ENCODE measurements at regions not wholly inside any gene's neighbourhood (a gene's known extent, or its start where the extent isn't known, plus 50 kb on each side); places are given as distances from the start of the nearest gene placed in this dataset.
"Not testable (repeated sequence)": the region's sequence is repeated elsewhere in the genome, so short reads cannot be mapped to it uniquely, and the experiment has no call there.

- DNase-seq = no peak
Measured at GRCh38 chr4:163693776-163694175, 199.3 kb downstream of the TMA16 start.

GRCh38 chr4:163694385-163694784 lies 199.9 kb downstream of the TMA16 start:
- no peak for DNase-seq

GRCh38 chr4:163697121-163697520 lies 202.6 kb downstream of the TMA16 start:
- no peak for DNase-seq

- DNase-seq = not testable (repeated sequence)
Measured at GRCh38 chr4:163700383-163700782, 205.9 kb downstream of the TMA16 start.

- DNase-seq = no peak
Measured at GRCh38 chr4:163701916-163702315, 207.4 kb downstream of the TMA16 start.

GRCh38 chr4:163702736-163703135 lies 208.2 kb downstream of the TMA16 start:
- DNase-seq = no peak

- DNase-seq = no peak
Measured at GRCh38 chr4:163703251-163703650, 208.8 kb downstream of the TMA16 start.

GRCh38 chr4:163707873-163708272 lies 213.4 kb downstream of the TMA16 start:
- DNase-seq = no peak

GRCh38 chr4:163709601-163710000 lies 215.1 kb downstream of the TMA16 start:
- DNase-seq = no peak

- no peak for DNase-seq
Measured at GRCh38 chr4:163710158-163710557, 215.7 kb downstream of the TMA16 start.

- DNase-seq = not testable (repeated sequence)
Measured at GRCh38 chr4:163724495-163724894, 230.0 kb downstream of the TMA16 start.

GRCh38 chr4:163726641-163727040 lies 232.2 kb downstream of the TMA16 start:
- DNase-seq = no peak

- DNase-seq = no peak
Measured at GRCh38 chr4:163731071-163731470, 236.6 kb downstream of the TMA16 start.

- DNase-seq = no peak
Measured at GRCh38 chr4:163732473-163732872, 238.0 kb downstream of the TMA16 start.

- DNase-seq = no peak
Measured at GRCh38 chr4:163736876-163737275, 242.4 kb downstream of the TMA16 start.

GRCh38 chr4:163737846-163738245 lies 243.4 kb downstream of the TMA16 start:
- DNase-seq = not testable (repeated sequence)

GRCh38 chr4:163738521-163738920 lies 244.0 kb downstream of the TMA16 start:
- no peak for DNase-seq

- DNase-seq = no peak
Measured at GRCh38 chr4:163744861-163745260, 250.4 kb downstream of the TMA16 start.

- no peak for DNase-seq
Measured at GRCh38 chr4:163747293-163747692, 252.8 kb downstream of the TMA16 start.

GRCh38 chr4:163747886-163748285 lies 253.4 kb downstream of the TMA16 start:
- DNase-seq = no peak

GRCh38 chr4:163748449-163748848 lies 254.0 kb downstream of the TMA16 start:
- no peak for DNase-seq

- no peak for DNase-seq
Measured at GRCh38 chr4:163755013-163755412, 260.5 kb downstream of the TMA16 start.

- no peak for DNase-seq
Measured at GRCh38 chr4:163757219-163757618, 262.7 kb downstream of the TMA16 start.

GRCh38 chr4:163758032-163758431 lies 263.5 kb downstream of the TMA16 start:
- no peak for DNase-seq

GRCh38 chr4:163762741-163763140 lies 268.3 kb downstream of the TMA16 start:
- DNase-seq = no peak

- DNase-seq = no peak
Measured at GRCh38 chr4:163764569-163764968, 270.1 kb downstream of the TMA16 start.
